Keratinocyte (primary cell): ENCODE measurements at regions not wholly inside any gene's neighbourhood (a gene's known extent, or its start where the extent isn't known, plus 50 kb on each side); places are given as distances from the start of the nearest gene placed in this dataset.

Experiments used
- CTCF ChIP-seq, 3 experiments: IDR thresholded peaks in 1 of 3; conservative IDR thresholded peaks in 1 of 3; optimal IDR thresholded peaks in 1 of 3; 2 replicates in 2 of 3; 3 replicates in 1 of 3; pipeline versions ENCODE3 to v1.5.1; 2011; ENCODE audit warnings: low read length in 3 of 3, mild to moderate bottlenecking in 3 of 3, moderate library complexity in 2 of 3, control low read depth in 1 of 3, inconsistent platforms in 1 of 3; ENCODE audit not compliant: insufficient read depth in 2 of 3; ENCODE audit errors: extremely low read depth in 1 of 3
- EZH2 ChIP-seq: IDR thresholded peaks from one replicate; pipeline ENCODE4 v1.6.1; 2012; ENCODE audit warnings: inconsistent platforms, mild to moderate bottlenecking, low read length, moderate library complexity

GRCh38 chr4:162640152-162640551 lies 476.4 kb upstream of the FSTL5 start:
- no peak for TF ChIP-seq CTCF (optimal IDR thresholded peaks at IDR 0.05 in 1 of 3, IDR thresholded peaks at IDR 0.05 in 1 of 3, conservative IDR thresholded peaks at IDR 0.05 in 1 of 3; ENCODE audit: extremely low read depth in 1 of 3, insufficient read depth in 2 of 3, low read length in 3 of 3)
- no peak for TF ChIP-seq EZH2
